ENCODE measurements at regions not wholly inside any gene's neighbourhood (a gene's known extent, or its start where the extent isn't known, plus 50 kb on each side); places are given as distances from the start of the nearest gene placed in this dataset.

GRCh38 chr12:23174917-23175316 is 549.9 kb downstream of the ETNK1 start:
- DNase-seq (ENCODE audit: low read depth), result no peak

GRCh38 chr12:23185346-23185745 is 560.4 kb downstream of the ETNK1 start:
- no peak for DNase-seq (ENCODE audit: low read depth)

- no peak for DNase-seq (ENCODE audit: low read depth)
Observed at GRCh38 chr12:23186950-23187349, 562.0 kb downstream of the ETNK1 start.

- peak; percentile 2 for DNase-seq (ENCODE audit: low read depth)
Observed at GRCh38 chr12:23193552-23193951, 568.6 kb downstream of the ETNK1 start.

GRCh38 chr12:23197266-23197665 is 572.3 kb downstream of the ETNK1 start:
- DNase-seq (ENCODE audit: low read depth), result peak; percentile 3

GRCh38 chr12:23202728-23203127 is 577.8 kb downstream of the ETNK1 start:
- no peak for DNase-seq (ENCODE audit: low read depth)

GRCh38 chr12:23204933-23205778 is 580.2 kb downstream of the ETNK1 start:
- DNase-seq (ENCODE audit: low read depth), result peak; percentile 57

- DNase-seq (ENCODE audit: low read depth), result peak; percentile 3
Observed at GRCh38 chr12:23209793-23210192, 584.8 kb downstream of the ETNK1 start.

GRCh38 chr12:23210573-23210972 is 585.6 kb downstream of the ETNK1 start:
- no peak for DNase-seq (ENCODE audit: low read depth)

- DNase-seq (ENCODE audit: low read depth), result no peak
Observed at GRCh38 chr12:23211384-23212320, 586.7 kb downstream of the ETNK1 start.

GRCh38 chr12:23217158-23217557 is 592.2 kb downstream of the ETNK1 start:
- no peak for DNase-seq (ENCODE audit: low read depth)

- DNase-seq (ENCODE audit: low read depth), result no peak
Observed at GRCh38 chr12:23217667-23218066, 592.7 kb downstream of the ETNK1 start.

- DNase-seq (ENCODE audit: low read depth), result peak; percentile 11
Observed at GRCh38 chr12:23221066-23221465, 596.1 kb downstream of the ETNK1 start.

- DNase-seq (ENCODE audit: low read depth), result no peak
Observed at GRCh38 chr12:23221926-23222325, 597.0 kb downstream of the ETNK1 start.

GRCh38 chr12:23222801-23223200 is 597.8 kb downstream of the ETNK1 start:
- peak; percentile 4 for DNase-seq (ENCODE audit: low read depth)

- no peak for DNase-seq (ENCODE audit: low read depth)
Observed at GRCh38 chr12:23228101-23228500, 603.1 kb downstream of the ETNK1 start.

- DNase-seq (ENCODE audit: low read depth), result no peak
Observed at GRCh38 chr12:23230899-23231298, 605.9 kb downstream of the ETNK1 start.

GRCh38 chr12:23236066-23236780 is 611.3 kb downstream of the ETNK1 start:
- DNase-seq (ENCODE audit: low read depth), result no peak

- no peak for DNase-seq (ENCODE audit: low read depth)
Observed at GRCh38 chr12:23236811-23237210, 611.8 kb downstream of the ETNK1 start.

GRCh38 chr12:23238190-23238589 is 613.2 kb downstream of the ETNK1 start:
- DNase-seq (ENCODE audit: low read depth), result no peak

- DNase-seq (ENCODE audit: low read depth), result no peak
Observed at GRCh38 chr12:23238957-23239356, 614.0 kb downstream of the ETNK1 start.

GRCh38 chr12:23245186-23245585 is 620.2 kb downstream of the ETNK1 start:
- no peak for DNase-seq (ENCODE audit: low read depth)

All from iris pigment epithelial cell (primary cell).